Skeletal muscle tissue (tissue), 3 donors: ENCODE measurements at regions not wholly inside any gene's neighbourhood (a gene's known extent, or its start where the extent isn't known, plus 50 kb on each side); places are given as distances from the start of the nearest gene placed in this dataset.

Source experiments
- H3K27ac ChIP-seq: one replicate; pipeline ENCODE4 v1.7.0; 2013; ENCODE audit warnings: mild to moderate bottlenecking, low read depth, low read length, inconsistent platforms
- H3K27me3 ChIP-seq, 3 donors: one replicate each; pipeline ENCODE4 v1.7.0; 2013; ENCODE audit warnings: low read length in 3 of 3; ENCODE audit not compliant: control insufficient read depth in 3 of 3, insufficient read depth in 3 of 3
- H3K36me3 ChIP-seq, 3 donors: one replicate each; pipeline ENCODE4 v1.7.0; 2013; ENCODE audit warnings: low read length in 3 of 3; ENCODE audit not compliant: control insufficient read depth in 3 of 3, insufficient read depth in 3 of 3
- H3K4me1 ChIP-seq, 3 donors: one replicate each; pipeline ENCODE4 v1.7.0; 2013; ENCODE audit warnings: low read length in 3 of 3, mild to moderate bottlenecking in 3 of 3; ENCODE audit not compliant: control insufficient read depth in 3 of 3, insufficient read depth in 3 of 3
- H3K4me3 ChIP-seq, 3 donors: one replicate each; pipeline ENCODE4 v1.7.0; 2013; ENCODE audit warnings: low read length in 3 of 3
- H3K9ac ChIP-seq, 3 donors: one replicate each; pipeline ENCODE4 v1.7.0; 2013; ENCODE audit warnings: low read length in 3 of 3, mild to moderate bottlenecking in 3 of 3, moderate library complexity in 2 of 3, low read depth in 1 of 3
- H3K9me3 ChIP-seq, 3 donors: one replicate each; pipeline ENCODE4 v1.7.0; 2013; ENCODE audit warnings: low read length in 3 of 3; ENCODE audit not compliant: control insufficient read depth in 3 of 3
- donor health status: Osteomylitis.

DNA sequence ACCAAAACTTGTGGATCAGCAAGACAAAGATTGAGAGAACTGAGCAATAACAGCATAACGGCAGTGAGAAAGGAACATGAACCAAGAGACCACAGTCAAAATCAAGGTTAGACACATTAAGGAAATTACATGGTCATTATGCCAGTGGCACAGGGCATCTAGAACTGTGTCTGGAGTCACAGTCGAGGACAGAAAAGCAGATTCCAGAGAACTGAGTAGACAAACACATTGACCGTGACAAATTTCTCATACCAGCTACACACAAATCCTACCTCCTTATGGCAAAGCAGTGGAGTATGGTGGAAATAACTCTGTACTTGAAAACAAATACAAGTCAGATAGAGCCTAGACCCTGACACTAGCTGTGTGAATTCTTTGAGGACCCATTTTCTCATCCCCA is 367.3 kb downstream of the DUSP6 start:
- Histone ChIP-seq H3K4me1 (peaks cover 0 to 4% (median 0%) of the 10 kb centered on the region in 3 donors), H3K9ac (no peak overlapping the region), H3K9me3 (no peaks in the 10 kb centered on the region), H3K27me3 (no peaks in the 10 kb centered on the region), H3K27ac (no peak overlapping the region), H3K4me3 (no peak overlapping the region), H3K36me3 (no peaks in the 10 kb centered on the region)

DNA sequence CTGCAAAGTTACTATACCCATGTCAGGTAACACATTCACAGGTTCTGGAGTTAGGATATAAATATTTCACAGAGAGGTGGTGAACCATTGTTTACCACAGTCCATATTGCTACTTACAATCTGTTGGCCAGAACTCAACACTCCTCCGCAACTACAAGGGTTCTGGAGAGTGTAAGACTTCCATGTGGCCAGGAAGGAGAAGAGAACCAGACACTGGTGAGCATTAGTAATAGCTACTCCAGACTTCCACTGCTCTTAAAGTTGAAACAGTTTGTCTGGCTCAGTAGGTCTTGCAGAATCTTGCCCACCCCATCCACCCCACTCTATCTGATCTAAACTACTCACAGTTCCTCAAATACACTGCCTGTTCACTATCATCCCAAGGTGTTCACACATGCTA is 369.6 kb downstream of the DUSP6 start:
- no peak overlapping the region for H3K9ac ChIP-seq
- H3K4me3 ChIP-seq: no peak overlapping the region
- H3K27me3 ChIP-seq: no peaks in the 10 kb centered on the region
- peaks cover 0 to 4% (median 0%) of the 10 kb centered on the region in 3 donors for H3K4me1 ChIP-seq
- H3K36me3 ChIP-seq: no peaks in the 10 kb centered on the region
- no peaks in the 10 kb centered on the region for H3K9me3 ChIP-seq
- H3K27ac ChIP-seq: no peak overlapping the region

DNA sequence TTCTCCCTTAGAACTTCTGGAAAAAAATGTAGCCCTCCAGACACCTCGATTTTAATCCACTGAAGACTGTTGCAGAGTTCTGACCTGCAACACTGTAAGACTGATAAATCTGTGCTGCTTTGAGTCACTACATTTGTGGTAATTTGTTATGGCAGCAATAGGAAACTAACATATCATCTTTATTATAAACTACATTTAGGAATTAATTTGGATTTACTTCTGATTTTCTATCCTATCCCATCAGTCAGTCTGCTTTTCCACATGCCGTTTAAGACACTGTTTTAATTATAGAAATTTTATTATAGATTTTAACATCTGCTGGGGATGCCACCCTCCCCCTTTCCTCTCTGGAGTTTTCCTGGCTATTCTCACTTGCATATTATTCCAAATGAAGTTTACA is 375.2 kb downstream of the DUSP6 start:
- H3K9me3 ChIP-seq: no peaks in the 10 kb centered on the region
- H3K36me3 ChIP-seq: no peaks in the 10 kb centered on the region
- no peaks in the 10 kb centered on the region for H3K4me1 ChIP-seq
- no peaks in the 10 kb centered on the region for H3K27me3 ChIP-seq
- H3K9ac ChIP-seq: no peak overlapping the region
- H3K27ac ChIP-seq: no peak overlapping the region
- H3K4me3 ChIP-seq: no peak overlapping the region

DNA sequence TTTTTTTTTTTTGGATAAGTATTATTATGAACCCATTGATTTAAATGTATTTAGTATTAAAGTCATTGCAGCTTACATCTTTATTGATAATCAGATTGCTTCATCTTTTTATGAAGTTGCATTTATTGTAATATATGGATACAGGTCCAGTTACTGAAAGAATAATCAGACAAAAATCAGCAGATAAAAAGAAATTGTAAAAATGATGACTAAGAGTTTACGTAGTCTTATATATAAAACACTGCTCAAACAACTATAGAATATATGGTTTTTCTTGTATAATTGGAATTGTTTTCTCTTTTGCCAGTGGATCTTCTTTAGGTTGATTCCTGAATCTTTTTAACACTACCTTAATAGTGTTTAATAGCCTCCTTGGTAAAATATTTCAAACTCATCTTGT is 378.3 kb downstream of the DUSP6 start:
- Histone ChIP-seq H3K9me3 (no peaks in the 10 kb centered on the region), H3K9ac (no peak overlapping the region), H3K27me3 (no peaks in the 10 kb centered on the region), H3K4me3 (no peak overlapping the region), H3K4me1 (no peaks in the 10 kb centered on the region), H3K27ac (no peak overlapping the region), H3K36me3 (no peaks in the 10 kb centered on the region)

DNA sequence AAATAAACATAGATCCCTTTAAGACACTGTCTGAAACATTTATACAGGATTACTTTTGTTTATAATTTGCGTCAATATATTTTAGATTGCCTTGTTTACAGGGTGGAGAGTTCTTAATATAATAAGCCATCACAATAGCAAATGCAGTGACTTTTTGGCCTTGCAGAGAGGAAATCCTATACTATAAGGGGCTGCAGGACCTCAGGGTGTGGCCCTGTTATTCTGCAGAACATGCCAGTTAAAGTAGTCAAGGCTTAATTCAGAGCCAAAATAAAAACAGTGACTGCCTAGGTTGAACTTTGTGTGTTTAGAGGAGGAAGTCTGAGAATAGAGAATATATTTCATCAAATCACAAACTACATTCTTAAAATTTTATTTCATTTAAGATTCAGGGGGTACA is 381.6 kb downstream of the DUSP6 start:
- H3K36me3 ChIP-seq: no peaks in the 10 kb centered on the region

DNA sequence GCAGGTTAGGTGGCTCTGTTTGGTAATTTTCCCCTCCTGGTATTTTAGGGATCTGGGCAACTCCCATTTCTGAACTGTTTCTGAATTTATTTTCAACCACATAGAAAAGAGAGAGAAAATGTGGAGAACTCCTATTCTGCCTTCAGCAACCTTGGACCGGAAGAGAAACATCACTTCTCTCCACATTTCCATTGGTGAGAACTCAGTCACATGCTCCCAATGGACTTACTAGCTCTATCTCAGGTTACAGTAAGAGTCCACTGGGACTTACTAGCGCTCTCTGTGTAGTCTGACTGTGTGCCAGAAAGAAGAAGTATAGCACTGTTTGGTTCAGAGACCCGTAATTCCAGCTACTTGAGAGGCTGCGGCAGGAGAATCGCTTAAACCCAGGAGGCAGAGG is 383.2 kb downstream of the DUSP6 start:
- no peak overlapping the region for H3K27ac ChIP-seq
- no peaks in the 10 kb centered on the region for H3K36me3 ChIP-seq
- H3K27me3 ChIP-seq: no peaks in the 10 kb centered on the region
- H3K9me3 ChIP-seq: no peaks in the 10 kb centered on the region
- H3K9ac ChIP-seq: no peak overlapping the region
- H3K4me1 ChIP-seq: no peaks in the 10 kb centered on the region
- no peak overlapping the region for H3K4me3 ChIP-seq

More for the DNA sequence above, 381.6 kb downstream of the DUSP6 start:
- Histone ChIP-seq H3K9ac (no peak overlapping the region), H3K4me3 (no peak overlapping the region), H3K9me3 (no peaks in the 10 kb centered on the region), H3K4me1 (no peaks in the 10 kb centered on the region), H3K27ac (no peak overlapping the region), H3K27me3 (no peaks in the 10 kb centered on the region)

DNA sequence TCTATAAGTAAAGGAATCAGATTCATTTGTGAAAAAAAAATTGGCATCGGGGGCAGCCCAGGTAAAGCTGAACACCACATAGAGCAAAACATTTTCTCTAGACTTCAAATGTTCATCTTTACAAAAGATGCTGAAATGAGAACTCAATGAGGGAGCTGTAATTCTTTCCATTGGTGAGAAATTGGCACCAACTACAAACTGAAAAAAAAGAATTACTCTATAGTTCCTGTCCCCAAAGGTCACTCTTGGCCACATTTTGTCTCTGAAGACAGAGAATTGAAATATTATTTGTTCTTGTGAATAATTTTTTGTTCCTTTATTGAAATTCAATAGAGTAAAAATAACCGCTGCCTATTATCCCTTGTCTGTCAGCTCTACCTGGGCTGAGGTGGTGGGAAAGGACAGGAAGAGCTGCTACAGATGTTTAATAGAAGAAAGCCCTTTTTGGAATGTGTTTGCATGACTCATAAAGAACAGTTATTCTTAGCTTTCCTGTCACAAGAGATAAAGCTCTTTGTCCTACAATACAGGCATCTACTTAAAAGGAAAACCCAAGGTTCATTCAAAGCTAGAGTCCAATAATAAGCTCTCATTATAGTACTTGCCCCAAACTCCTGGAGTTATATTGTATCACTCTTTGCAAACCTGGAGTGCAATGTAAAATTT is 380.1 kb upstream of the KITLG start:
- no peaks in the 10 kb centered on the region for H3K27me3 ChIP-seq
- H3K4me1 ChIP-seq: peaks cover 0 to 3% (median 2%) of the 10 kb centered on the region in 3 donors
- no peaks in the 10 kb centered on the region for H3K36me3 ChIP-seq
- H3K4me3 ChIP-seq: no peak overlapping the region
- H3K27ac ChIP-seq: no peak overlapping the region
- H3K9me3 ChIP-seq: no peaks in the 10 kb centered on the region
- no peak overlapping the region for H3K9ac ChIP-seq

DNA sequence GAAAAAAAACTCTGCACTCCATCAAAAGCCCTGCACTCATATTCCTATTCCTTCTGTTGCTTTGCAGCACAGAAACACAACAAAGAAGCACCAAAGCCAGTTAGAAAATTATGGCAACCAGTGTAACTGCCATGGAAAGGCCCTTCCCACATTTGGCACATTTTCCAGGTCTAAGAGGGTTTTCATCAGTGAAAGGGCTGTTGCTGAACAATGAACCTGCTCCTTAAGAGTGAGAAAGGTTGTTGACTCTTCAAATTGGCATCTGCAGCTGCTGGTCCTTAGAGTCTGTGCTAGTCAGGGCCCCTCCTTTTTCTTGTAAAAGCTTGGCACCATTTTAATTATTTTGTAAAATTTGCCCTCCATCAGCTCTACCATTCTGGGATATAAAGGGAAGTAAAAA is 378.7 kb upstream of the KITLG start:
- no peak overlapping the region for H3K27ac ChIP-seq
- no peak overlapping the region for H3K9ac ChIP-seq
- no peaks in the 10 kb centered on the region for H3K36me3 ChIP-seq
- H3K9me3 ChIP-seq: no peaks in the 10 kb centered on the region
- no peaks in the 10 kb centered on the region for H3K27me3 ChIP-seq
- peaks cover 0 to 3% (median 2%) of the 10 kb centered on the region in 3 donors for H3K4me1 ChIP-seq
- H3K4me3 ChIP-seq: no peak overlapping the region

DNA sequence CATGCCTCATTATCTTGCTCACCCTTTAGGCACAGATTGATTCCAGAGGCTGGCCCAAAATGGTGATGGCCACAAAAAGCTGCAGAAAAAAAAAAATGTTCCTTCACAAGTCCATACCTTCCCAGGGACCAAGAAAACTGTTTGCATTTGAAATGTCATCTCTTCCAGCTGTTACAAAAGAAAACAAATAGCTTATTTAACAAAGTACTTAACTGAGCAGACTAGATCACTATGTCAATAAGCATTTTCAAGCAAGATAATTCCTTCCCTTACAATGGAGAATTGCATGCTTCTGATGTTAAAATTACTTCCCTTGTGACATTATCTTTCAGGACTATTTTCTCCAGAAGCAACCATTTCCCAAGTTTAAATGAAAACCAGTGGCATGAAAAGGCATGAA is 377.9 kb upstream of the KITLG start:
- Histone ChIP-seq H3K4me3 (no peak overlapping the region), H3K36me3 (no peaks in the 10 kb centered on the region), H3K9ac (no peak overlapping the region), H3K27ac (no peak overlapping the region), H3K27me3 (no peaks in the 10 kb centered on the region), H3K4me1 (peaks cover 0 to 3% (median 2%) of the 10 kb centered on the region in 3 donors), H3K9me3 (no peaks in the 10 kb centered on the region)

DNA sequence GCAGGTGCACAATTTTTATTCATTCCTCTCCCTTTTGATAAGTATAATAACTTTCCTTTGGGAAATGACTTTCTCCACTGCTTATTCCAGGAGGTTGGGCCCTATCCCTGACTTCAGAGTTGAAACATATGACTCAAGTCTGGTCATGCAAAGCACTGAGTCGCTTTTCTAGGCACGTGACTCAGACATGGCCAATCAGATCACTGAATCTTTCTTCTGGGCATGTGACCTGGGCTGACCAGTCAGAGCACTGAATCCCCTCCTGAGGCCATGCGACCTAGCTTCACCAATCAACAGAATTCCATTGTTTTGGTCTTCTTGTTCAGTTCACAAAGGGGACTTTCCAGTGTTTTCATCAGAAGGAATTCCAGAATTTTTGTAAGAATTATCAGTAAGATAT is 377.1 kb upstream of the KITLG start:
- Histone ChIP-seq H3K9ac (no peak overlapping the region), H3K9me3 (no peaks in the 10 kb centered on the region), H3K4me3 (no peak overlapping the region), H3K27me3 (no peaks in the 10 kb centered on the region), H3K4me1 (peaks cover 0 to 3% (median 2%) of the 10 kb centered on the region in 3 donors), H3K36me3 (no peaks in the 10 kb centered on the region), H3K27ac (no peak overlapping the region)
